Stomach (tissue), 8 donors: ENCODE measurements at regions not wholly inside any gene's neighbourhood (a gene's known extent, or its start where the extent isn't known, plus 50 kb on each side); places are given as distances from the start of the nearest gene placed in this dataset.

Experiments used
- DNase-seq, 2 donors: peaks; one replicate each; pipeline versions ENCODE4 v3.0.0 to v3.0.0-alpha.2; 2013 to 2019
- H3K27ac ChIP-seq, 5 donors: fragments of 200-600 bp in 4 of 5; sonication (generic) in 4 of 5; one replicate each; pipeline ENCODE4 v1.5.1; 2013 to 2019; ENCODE audit warnings: mild to moderate bottlenecking in 1 of 5, moderate library complexity in 1 of 5
- H3K27me3 ChIP-seq, 3 donors: fragments of 200-600 bp; sonication (generic); one replicate each; pipeline ENCODE4 v1.5.1; 2017 to 2019; ENCODE audit warnings: mixed run types in 1 of 3
- H3K36me3 ChIP-seq, 4 donors: fragments of 200-600 bp; sonication (generic); 1 replicate in 3 of 4; 2 replicates in 1 of 4; pipeline ENCODE4 v1.5.1; 2016 to 2019
- H3K4me1 ChIP-seq, 4 donors: fragments of 200-600 bp; sonication (generic); one replicate each; pipeline ENCODE4 v1.5.1; 2016 to 2019
- H3K4me3 ChIP-seq, 4 donors: fragments of 200-600 bp; sonication (generic) in 3 of 4; one replicate each; pipeline ENCODE4 v1.5.1; 2016 to 2019; ENCODE audit warnings: mild to moderate bottlenecking in 1 of 4
- H3K9me3 ChIP-seq, 4 donors: fragments of 200-600 bp; sonication (generic); one replicate each; pipeline ENCODE4 v1.5.1; 2016 to 2019
- CTCF ChIP-seq, 7 experiments: fragments of 450-650 bp in 4 of 7; fragments of 200-600 bp in 3 of 7; sonication (generic) in 3 of 7; IDR thresholded peaks; one replicate each; pipeline ENCODE4 v1.5.1; 2016 to 2019; ENCODE audit warnings: antibody characterized with exemption in 7 of 7, control low read depth in 2 of 7, mild to moderate bottlenecking in 1 of 7
- EP300 ChIP-seq: sonication (generic); formaldehyde crosslinking; IDR thresholded peaks from one replicate; pipeline ENCODE4 v1.6.1; 2017; ENCODE audit warnings: antibody characterized with exemption
- POLR2A ChIP-seq, 4 donors: fragments of 450-650 bp; IDR thresholded peaks; one replicate each; pipeline ENCODE4 v1.6.1; 2016; ENCODE audit warnings: antibody characterized with exemption in 4 of 4, control low read depth in 2 of 4, mild to moderate bottlenecking in 1 of 4, moderate library complexity in 1 of 4
- POLR2AphosphoS5 ChIP-seq, 3 donors: sonication (generic); formaldehyde crosslinking; IDR thresholded peaks; one replicate each; pipeline ENCODE4 v1.6.1; 2016; ENCODE audit warnings: antibody characterized with exemption in 3 of 3
- WGBS, 5 donors: extraction: QIAGEN DNeasy Blood & Tissue Kit in 3 of 5; methylation state at CpG; one replicate each; pipeline versions ENCODE4 v1.1.5 to v1.1.7; 2013 to 2018; 5-methylcytosine and 5-hydroxymethylcytosine counted together
- intact Hi-C: fragments of 100-400 bp; cut with DNase I; formaldehyde crosslinking; loops from one replicate; pipeline ENCODE4 v1.15.1; 2023; ENCODE audit warnings: low total_unique reads
- donor health status: healthy with polysubstance abuse.
- donor health status: Bipolar disorder and iron deficiency.
- donor health status: healthy.

DNA sequence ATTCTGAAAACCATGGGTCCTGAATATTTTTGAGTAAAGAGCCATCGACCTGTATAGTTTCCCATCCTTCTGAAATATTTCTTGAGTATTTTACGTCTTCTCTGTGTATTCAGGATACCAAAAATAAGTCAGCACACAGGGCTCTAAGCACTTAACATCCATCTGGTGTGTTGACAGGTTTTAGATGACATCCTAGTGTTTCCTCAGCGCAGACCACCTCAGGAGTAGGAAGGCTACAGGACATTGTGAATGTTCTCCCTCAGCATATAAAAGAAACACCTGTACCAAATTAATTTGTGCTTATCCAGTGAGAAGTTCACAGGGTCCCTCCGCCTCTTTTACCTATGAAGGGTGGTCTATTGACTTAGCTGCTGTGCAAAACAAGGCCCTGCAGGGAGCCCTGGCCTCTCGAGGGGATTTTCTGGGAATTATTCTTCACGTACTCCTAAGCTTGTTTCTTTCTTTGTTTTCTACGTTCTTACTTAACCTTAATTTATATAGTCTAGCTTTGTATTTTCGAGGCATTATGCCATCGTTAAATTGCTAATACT lies 241.8 kb downstream of the FBXO8 start:
- no peak overlapping the region for H3K27ac ChIP-seq
- 42 to 53% (median 51%) methylated on average over 9 of the region's 9 CpGs for WGBS, 5 donors

GRCh38 chr4:174040287-174040686 lies 243.2 kb downstream of the FBXO8 start:
- no peaks in the 10 kb centered on the region for H3K4me1 ChIP-seq
- intact Hi-C loops: no loop called here
- H3K27ac ChIP-seq: no peak overlapping the region
- H3K4me3 ChIP-seq: no peak overlapping the region
- no peaks in the 10 kb centered on the region for H3K27me3 ChIP-seq
- H3K36me3 ChIP-seq: no peaks in the 10 kb centered on the region
- no peak for DNase-seq
- TF ChIP-seq CTCF (IDR thresholded peaks at IDR 0.05) (no peak), POLR2AphosphoS5 (IDR thresholded peaks at IDR 0.05) (no peak), EP300 (no peak), POLR2A (IDR thresholded peaks at IDR 0.05) (no peak)
- no peaks in the 10 kb centered on the region for H3K9me3 ChIP-seq

More for the DNA sequence above, 241.8 kb downstream of the FBXO8 start:
- no peaks in the 10 kb centered on the region for H3K9me3 ChIP-seq
- H3K36me3 ChIP-seq: no peaks in the 10 kb centered on the region
- intact Hi-C loops: no loop called here
- TF ChIP-seq POLR2A (IDR thresholded peaks at IDR 0.05) (no peak), EP300 (no peak), POLR2AphosphoS5 (IDR thresholded peaks at IDR 0.05) (no peak), CTCF (IDR thresholded peaks at IDR 0.05) (no peak)
- H3K4me3 ChIP-seq: no peak overlapping the region
- no peaks in the 10 kb centered on the region for H3K4me1 ChIP-seq
- H3K27me3 ChIP-seq: no peaks in the 10 kb centered on the region
- DNase-seq: no peak

- intact Hi-C loops: no loop called here
- H3K9me3 ChIP-seq: no peaks in the 10 kb centered on the region
- no peak overlapping the region for H3K27ac ChIP-seq
- WGBS, 5 donors: 58 to 82% (median 66%) methylated on average over 5 of the region's 5 CpGs
- H3K27me3 ChIP-seq: no peaks in the 10 kb centered on the region
- TF ChIP-seq POLR2A (IDR thresholded peaks at IDR 0.05): no peak
- TF ChIP-seq EP300: no peak
- no peak for TF ChIP-seq POLR2AphosphoS5 (IDR thresholded peaks at IDR 0.05)
- TF ChIP-seq CTCF (IDR thresholded peaks at IDR 0.05): no peak
- DNase-seq: no peak
- no peaks in the 10 kb centered on the region for H3K4me1 ChIP-seq
- no peaks in the 10 kb centered on the region for H3K36me3 ChIP-seq
- no peak overlapping the region for H3K4me3 ChIP-seq
Measured at GRCh38 chr4:174038481-174038880, 245.0 kb downstream of the FBXO8 start.

- no peaks in the 10 kb centered on the region for H3K36me3 ChIP-seq
- WGBS, 5 donors: 28 to 49% (median 40%) methylated on average over 3 of the region's 3 CpGs
Measured at GRCh38 chr4:174037631-174038030, 245.8 kb downstream of the FBXO8 start.

More at GRCh38 chr4:174037631-174038030, 245.8 kb downstream of the FBXO8 start:
- no peaks in the 10 kb centered on the region for H3K27me3 ChIP-seq
- no peaks in the 10 kb centered on the region for H3K4me1 ChIP-seq
- H3K9me3 ChIP-seq: no peaks in the 10 kb centered on the region
- H3K4me3 ChIP-seq: no peak overlapping the region
- intact Hi-C loops: no loop called here
- DNase-seq: no peak
- TF ChIP-seq CTCF (IDR thresholded peaks at IDR 0.05) (no peak), POLR2AphosphoS5 (IDR thresholded peaks at IDR 0.05) (no peak), POLR2A (IDR thresholded peaks at IDR 0.05) (no peak), EP300 (no peak)
- H3K27ac ChIP-seq: no peak overlapping the region
